HG03520 (cell line): ENCODE measurements at regions not wholly inside any gene's neighbourhood (a gene's known extent, or its start where the extent isn't known, plus 50 kb on each side); places are given as distances from the start of the nearest gene placed in this dataset.

Experiments used
- ATAC-seq: cut with Tn5 transposase; IDR thresholded peaks from one replicate; pipeline ENCODE4 v1.9.1; 2021; ENCODE audit warnings: mild to moderate bottlenecking, moderate library complexity; ENCODE audit not compliant: unreplicated experiment

GRCh38 chr3:127105587-127105986, 87.3 kb upstream of the PRR23E start:
- no peak for ATAC-seq

GRCh38 chr3:127106053-127106452, 86.9 kb upstream of the PRR23E start:
- no peak for ATAC-seq

- no peak for ATAC-seq
These were observed 86.5 kb upstream of the PRR23E start for GRCh38 chr3:127106456-127106855.

GRCh38 chr3:127107002-127107401, 85.9 kb upstream of the PRR23E start:
- ATAC-seq: no peak

- no peak for ATAC-seq
These were observed 85.2 kb upstream of the PRR23E start for GRCh38 chr3:127107491-127108375.

- ATAC-seq: no peak
These were observed 84.1 kb upstream of the PRR23E start for GRCh38 chr3:127108796-127109195.

GRCh38 chr3:127110982-127111693, 81.8 kb upstream of the PRR23E start:
- no peak for ATAC-seq

GRCh38 chr3:127112796-127113570, 79.9 kb upstream of the PRR23E start:
- ATAC-seq: no peak

GRCh38 chr3:127113571-127113891, 79.4 kb upstream of the PRR23E start:
- ATAC-seq: no peak

- no peak for ATAC-seq
These were observed 78.4 kb upstream of the PRR23E start for GRCh38 chr3:127114337-127115070.

- ATAC-seq: no peak
These were observed 77.1 kb upstream of the PRR23E start for GRCh38 chr3:127115691-127116351.

- no peak for ATAC-seq
These were observed 74.6 kb upstream of the PRR23E start for GRCh38 chr3:127118366-127118765.

- ATAC-seq: no peak
These were observed 73.1 kb upstream of the PRR23E start for GRCh38 chr3:127119693-127120464.

GRCh38 chr3:127120851-127121647, 71.9 kb upstream of the PRR23E start:
- ATAC-seq: no peak

- no peak for ATAC-seq
These were observed 71.0 kb upstream of the PRR23E start for GRCh38 chr3:127121885-127122284.

GRCh38 chr3:127123533-127123932, 69.4 kb upstream of the PRR23E start:
- ATAC-seq: no peak

- ATAC-seq: no peak
These were observed 68.8 kb upstream of the PRR23E start for GRCh38 chr3:127124120-127124519.

GRCh38 chr3:127131424-127132170, 61.3 kb upstream of the PRR23E start:
- no peak for ATAC-seq
